NCI-H1105 treated with DMSO at 0.1 percent for 48 hours (cell line): ENCODE measurements at regions not wholly inside any gene's neighbourhood (a gene's known extent, or its start where the extent isn't known, plus 50 kb on each side); places are given as distances from the start of the nearest gene placed in this dataset.
"Not testable (repeated sequence)": the region's sequence is repeated elsewhere in the genome, so short reads cannot be mapped to it uniquely, and the experiment has no call there.

Experiments used
- DNase-seq: peaks from one replicate; lab custom pipeline; 2025; lab: John Stamatoyannopoulos, UW

DNA sequence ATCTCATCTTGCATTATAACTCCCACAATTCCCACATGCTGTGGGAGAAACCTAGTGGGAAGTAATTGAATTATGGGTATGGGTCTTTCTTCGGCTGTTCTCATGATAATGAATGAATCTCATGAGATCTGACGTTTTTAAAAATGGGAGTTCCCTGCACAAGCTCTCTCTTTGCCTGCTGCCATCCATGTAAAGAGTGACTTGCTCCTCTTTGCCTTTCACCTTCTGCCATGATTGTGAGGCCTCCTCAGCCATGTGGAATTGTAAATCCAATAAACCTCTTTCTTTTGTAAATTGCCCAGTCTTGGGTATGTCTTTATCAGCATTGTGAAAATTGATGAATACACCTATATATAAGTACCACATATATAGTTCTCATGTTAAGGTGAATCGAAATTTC lies 961.7 kb upstream of the COX7C start:
- no peak for DNase-seq

DNA sequence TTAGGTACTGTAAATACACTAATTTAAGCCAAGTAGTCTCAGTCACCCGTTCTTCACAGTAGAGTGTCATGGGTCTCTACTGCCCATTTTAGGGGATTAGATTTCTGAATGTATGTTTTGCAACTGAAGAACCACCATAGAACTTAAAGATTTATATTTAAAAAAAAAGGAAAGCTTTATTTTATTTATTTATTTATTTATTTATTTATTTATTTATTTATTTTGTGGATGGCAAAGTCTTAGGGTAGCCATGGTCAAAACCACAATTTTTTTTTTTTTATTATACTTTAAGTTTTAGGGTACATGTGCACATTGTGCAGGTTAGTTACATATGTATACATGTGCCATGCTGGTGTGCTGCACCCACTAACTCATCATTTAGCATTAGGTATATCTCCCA lies 960.4 kb upstream of the COX7C start:
- not testable (repeated sequence) for DNase-seq

DNA sequence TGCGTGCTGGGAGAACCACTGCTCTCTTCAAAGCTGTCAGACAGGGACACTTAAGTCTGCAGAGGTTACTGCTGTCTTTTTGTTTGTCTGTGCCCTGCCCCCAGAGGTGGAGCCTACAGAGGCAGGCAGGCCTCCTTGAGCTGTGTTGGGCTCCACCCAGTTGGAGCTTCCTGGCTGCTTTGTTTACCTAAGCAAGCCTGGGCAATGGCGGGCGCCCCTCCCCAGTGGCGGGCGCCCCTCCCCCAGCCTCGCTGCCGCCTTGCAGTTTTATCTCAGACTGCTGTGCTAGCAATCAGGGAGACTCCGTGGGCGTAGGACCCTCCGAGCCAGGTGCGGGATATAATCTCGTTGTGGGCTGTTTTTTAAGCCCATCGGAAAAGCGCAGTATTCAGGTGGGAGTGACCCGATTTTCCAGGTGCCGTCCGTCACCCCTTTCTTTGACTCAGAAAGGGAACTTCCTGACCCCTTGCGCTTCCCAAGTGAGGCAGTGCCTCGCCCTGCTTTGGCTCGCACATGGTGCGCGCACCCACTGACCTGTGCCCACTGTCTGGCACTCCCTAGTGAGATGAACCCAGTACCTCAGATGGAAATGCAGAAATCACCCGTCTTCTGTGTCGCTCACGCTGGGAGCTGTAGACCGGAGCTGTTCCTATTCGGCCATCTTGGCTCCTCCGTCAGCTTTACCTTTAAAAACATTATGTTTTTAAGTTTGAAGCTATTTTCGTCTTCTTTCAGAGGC lies 954.6 kb upstream of the COX7C start:
- not testable (repeated sequence) for DNase-seq

DNA sequence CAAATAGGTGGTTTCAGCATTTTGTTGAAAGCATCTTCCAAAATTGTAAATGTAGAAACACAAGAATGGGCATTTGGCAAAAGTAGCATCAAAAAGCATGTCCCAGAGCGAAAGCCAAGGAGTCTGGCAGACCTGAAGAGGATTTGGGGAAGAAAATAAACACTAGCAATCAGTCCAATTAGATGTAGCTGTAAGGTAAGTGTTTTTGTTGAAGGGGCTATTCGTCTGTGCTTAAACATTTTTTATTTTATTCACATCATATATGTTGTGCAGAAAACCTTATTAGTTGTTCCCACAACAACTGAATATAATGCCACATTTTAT lies 954.1 kb upstream of the COX7C start:
- DNase-seq = no peak

DNA sequence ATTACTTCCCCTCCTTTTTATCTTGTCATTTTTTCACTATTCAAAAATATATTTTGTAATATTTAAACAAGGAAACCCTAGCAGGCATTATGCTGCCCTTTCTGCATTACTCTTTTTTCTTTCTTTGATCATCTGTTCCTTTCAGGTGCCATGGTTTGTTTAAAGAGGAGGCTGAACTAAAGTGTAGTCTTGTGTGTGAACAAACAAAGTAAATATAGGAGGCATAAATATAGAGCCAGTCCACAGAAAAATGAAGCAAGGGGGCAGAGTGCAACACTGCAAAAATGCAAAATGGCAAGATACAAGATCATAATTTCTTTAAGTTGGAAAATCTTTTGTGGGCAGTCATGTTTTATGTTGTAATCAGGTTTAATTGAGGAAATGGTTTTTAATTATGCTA lies 947.3 kb upstream of the COX7C start:
- no peak for DNase-seq

DNA sequence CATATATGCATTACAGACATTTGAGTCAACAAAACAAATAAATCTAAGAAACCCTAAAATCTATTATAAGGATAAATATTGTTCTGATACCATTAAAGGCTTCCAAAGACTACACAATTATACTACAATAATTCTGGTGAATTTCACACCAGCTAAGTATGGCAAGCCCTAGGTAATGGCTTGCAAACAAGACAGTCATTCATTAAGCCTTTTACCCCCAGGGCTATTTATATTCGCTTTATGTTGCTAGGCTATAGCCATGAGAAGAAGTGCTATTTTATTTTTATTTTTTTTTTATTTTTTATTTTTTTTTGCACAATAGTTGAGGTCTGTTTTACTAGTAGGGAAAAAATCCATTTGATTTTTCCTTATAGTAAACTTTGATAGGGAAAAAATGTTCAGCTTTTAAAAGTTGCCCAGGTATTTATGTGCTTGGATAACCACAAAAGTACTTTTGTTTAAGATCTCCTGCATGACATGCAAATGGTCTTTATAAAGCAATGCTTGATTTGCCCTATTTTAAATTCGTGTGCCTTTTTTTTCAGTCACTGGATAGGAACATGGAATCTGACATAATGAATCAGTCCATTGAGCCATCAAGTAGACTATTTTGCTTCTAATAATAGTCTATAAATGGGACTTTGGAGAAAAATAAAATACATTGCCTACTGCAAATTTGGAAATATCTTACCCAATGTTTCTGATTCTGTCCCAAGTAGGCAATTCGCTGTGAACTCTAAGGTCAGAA lies 946.3 kb upstream of the COX7C start:
- no peak for DNase-seq

DNA sequence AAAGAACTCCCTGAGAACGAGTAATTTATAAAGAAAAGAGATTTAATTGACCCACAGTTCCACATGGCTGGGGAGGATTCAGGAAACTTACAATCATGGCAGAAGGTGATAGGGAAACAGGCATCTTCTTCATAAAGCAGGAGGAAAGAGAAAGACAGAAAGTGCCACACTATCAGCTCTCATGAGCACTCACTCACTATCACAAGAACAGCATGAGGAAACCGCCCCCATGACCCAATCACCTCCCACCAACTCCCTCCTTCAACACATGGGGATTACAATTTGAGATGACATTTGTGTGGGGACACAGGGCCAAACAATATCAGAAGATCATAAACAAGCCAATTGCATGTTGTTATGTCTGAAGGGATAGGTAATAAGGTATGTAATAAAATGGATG lies 935.9 kb upstream of the COX7C start:
- DNase-seq = no peak

DNA sequence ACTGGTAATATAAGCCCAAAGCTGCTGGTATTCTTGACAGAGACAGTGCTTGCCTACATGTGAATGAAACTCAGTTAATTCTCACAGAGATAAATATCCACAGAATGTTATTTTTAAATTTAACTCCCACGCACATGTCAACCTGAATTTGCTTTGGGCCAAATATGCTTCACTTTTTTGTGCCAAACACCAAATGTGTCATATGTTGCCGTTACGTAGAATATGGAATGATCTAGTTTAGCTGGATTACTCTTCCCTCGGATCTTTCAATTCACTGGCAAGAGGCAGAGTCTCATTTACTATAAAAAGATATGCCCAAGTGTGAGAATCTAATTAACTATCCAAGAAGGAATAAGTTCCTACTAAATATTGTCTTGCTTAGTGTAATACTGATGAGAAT lies 933.4 kb upstream of the COX7C start:
- DNase-seq = no peak

DNA sequence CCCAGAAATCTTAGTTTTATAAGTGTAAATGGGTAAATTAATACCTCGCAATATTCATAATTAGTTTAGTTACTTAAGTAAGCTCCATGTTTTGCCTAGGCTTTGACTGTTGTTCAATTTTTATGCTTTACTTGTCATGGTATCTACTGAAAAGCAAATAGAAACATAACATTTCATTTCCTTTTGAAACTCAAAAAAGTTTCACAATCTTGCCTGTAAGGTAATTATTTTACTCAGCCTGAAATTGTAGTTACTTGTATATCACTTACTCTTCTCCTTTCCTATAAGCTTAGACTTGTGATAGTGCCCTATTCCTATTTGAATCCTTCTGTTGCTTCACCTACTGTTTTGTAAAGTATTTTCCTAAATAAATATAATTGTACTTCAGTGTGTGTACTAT lies 914.4 kb upstream of the COX7C start:
- no peak for DNase-seq

DNA sequence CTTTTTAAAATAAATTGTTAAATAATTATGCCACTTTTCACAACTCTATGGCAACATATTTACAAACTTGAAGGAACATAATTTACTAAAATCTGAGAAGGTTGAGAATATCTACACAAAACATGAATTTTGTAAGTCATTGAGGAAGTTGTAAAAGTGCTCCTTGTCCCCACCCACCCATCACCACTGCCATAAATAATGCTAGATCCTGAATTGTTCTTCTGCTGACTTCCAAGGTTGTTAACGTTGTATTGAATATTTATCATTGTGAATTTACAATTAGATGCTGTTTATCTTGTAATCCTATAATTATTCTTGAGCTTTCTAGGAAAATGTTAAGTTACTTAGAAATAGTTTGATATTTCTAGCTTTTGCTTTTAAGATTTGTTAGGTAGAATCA lies 908.0 kb upstream of the COX7C start:
- DNase-seq = no peak

DNA sequence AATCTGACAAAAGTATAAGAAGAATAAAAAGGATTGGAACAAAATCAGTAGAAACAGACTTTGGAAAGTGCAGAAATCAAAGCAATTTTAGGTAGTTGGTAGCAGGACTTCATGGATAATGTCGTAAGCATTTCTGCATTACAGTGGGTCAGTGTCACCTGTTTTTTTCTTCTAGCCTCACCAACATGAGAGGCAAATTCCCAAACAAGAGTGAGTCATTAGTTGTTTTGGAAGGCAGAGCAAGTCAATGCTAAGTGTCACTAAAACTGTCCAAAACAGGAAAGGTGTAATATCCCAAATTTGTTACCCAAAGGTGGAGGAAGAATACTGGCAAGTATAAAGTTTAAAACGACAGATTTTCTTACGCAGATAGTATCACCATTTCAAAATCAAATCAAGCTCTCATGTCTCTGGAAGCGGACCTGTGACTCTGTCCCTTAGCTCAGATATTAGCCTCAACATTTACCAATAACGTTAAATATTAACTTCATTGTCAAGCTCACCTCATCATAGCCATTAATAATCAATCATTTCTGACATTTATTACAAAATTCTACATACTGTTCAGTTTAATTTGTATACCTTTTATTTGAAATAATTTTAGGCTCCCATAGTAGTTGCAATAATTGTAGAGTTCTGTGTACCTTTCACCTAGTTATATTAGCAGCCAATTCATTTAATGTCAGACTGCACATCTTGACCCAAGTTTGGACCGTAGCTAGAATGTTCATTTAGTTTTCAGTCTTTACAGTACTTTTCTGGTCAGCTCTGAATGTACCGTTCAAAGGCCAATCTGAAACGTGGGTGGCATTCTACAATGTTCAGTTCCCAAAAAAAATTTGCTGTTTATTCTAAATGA lies 901.2 kb upstream of the COX7C start:
- DNase-seq = no peak

DNA sequence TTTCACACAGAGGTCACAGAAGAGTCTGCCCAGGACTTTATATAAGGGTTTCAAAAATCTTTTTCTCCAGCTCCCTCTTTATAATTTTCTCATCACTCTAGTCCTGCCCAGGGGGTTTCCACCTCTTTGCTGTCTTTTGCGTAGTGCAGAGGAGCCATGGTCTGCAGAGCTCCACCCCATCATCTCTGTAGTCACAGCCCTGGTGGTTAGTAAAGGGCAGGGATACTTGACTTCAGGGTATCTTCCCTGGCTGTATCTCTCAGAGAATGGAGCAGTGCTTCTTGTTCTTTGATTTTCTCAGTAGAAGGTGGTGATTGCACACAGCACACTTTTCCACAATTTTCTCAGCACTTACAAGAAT lies 900.6 kb upstream of the COX7C start:
- DNase-seq = no peak

DNA sequence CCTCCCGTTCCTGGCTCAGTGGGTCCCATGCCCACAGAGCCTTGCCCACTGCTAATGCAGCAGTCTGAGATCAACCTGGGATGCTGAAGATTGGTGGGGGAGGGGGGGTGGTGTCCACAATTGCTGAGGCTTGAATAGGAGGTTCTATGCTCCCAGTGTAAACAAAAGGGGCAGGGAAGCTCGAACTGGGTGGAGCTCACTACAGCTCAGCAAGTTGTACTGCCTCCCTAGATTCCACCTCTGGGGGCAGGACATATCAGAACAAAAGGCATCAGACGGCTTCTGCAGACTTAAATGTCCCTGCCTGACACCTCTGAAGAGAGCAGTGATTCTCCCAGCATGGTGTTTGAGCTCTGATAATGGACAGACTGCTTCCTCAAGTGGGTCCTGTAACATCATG lies 885.6 kb upstream of the COX7C start:
- no peak for DNase-seq

DNA sequence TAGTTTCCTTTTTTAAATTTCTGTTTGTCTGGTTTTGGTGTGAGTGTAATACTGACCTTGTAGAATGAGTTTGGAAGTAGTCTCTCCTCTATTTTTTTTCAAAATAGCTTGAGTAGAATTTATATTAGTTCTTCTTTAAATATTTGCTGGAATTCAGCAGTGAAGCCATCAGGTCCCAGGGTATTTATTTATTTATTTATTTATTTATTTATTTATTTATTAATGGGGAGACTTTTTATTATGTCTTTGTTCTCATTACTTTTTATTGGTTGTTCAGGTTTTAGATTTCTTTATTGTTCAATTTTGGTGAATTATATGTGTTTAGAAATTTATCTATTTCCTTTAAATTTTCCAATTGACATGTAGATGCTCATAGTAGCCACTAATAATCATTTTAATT lies 875.8 kb upstream of the COX7C start:
- no peak for DNase-seq

DNA sequence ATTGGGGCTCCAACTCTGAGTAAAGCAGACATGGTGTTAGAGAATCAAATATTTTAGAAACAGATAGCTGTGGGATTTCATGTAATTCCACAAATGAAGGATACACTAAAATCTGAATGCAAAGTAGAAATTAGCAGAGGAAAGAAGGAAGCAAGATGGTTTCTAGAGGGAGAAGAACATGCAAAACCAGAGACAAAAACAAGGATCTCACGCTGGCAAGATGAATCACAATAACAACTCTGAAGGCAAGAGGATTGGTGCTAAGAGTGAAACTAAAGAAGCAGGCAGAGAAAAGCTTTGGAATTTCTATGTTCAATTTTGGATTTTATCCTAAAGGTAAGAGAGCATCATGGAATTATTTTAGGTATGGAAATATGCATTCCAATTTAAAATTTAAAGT lies 857.2 kb upstream of the COX7C start:
- DNase-seq = no peak

DNA sequence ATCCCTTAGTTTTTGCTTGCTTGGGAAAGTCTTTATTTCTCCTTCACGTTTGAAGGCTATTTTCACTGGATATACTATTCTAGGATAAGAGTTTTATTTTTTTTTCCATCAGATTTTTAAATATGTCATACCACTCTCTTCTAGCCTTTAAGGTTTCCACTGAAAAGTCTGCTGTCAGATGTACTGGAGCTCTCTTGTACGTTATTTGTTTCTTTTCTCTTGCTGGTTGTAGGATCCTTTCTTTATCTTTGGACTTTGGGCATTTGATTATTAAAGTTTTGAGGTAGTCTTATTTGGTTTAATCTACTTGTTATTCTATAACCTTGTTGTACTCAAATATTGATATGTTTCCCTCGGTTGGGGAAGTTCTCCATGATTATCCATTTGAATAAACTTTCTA lies 848.4 kb upstream of the COX7C start:
- DNase-seq = no peak

DNA sequence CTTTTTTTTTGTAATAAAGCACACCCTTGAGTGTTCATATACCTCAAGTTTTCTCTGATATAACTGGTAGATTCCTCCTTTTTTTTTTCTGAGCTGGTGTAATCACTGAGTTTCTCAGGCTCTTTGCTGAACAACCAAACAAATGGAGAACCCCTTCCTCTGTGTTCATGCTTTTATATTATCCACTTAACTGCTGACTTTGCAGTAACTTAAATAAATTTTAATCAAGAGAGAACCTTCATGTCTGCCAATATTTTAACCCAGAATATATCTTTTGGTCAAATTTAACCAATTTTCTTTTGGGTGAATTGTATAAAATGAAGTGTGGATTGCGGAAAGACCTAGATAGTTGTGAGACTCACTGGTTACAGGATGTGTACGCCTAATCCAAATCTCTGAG lies 833.0 kb upstream of the COX7C start:
- no peak for DNase-seq

DNA sequence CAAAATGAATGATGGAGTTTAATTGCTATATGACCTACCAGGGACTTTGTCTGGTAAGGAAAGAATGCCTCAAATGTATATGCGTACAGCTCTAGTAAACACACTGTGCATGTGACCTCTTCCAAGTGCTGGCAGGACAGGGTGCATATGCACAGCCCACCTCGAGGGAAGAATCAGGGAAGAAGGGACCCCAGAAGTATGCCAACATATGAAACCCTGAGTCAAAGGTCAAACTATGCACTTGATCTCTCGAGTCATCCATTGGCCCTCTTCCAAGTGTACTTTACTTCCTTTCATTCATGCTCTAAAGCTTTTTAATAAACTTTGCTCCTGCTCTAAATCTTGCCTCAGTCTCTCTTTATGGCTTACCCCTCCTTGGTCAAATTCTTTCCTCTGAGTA lies 804.6 kb upstream of the COX7C start:
- DNase-seq = no peak

DNA sequence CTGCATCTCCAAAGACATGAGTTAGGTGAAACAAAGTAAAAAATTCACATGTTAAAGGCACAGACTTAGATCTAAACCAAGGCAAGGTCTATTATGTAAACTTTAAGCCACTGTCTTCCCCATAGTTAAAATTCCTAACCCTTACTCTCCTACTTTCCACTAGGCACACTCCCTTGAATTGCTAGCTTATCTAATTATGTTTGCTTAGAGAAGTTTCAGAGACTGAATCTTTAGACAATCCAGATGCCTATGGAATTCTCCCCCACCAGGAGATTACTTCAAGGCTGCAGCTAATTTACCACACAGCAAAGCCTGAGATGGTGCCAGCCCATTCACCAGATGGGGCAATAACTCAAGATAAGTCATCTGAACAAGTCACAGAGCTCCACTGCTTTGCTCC lies 803.1 kb upstream of the COX7C start:
- no peak for DNase-seq

DNA sequence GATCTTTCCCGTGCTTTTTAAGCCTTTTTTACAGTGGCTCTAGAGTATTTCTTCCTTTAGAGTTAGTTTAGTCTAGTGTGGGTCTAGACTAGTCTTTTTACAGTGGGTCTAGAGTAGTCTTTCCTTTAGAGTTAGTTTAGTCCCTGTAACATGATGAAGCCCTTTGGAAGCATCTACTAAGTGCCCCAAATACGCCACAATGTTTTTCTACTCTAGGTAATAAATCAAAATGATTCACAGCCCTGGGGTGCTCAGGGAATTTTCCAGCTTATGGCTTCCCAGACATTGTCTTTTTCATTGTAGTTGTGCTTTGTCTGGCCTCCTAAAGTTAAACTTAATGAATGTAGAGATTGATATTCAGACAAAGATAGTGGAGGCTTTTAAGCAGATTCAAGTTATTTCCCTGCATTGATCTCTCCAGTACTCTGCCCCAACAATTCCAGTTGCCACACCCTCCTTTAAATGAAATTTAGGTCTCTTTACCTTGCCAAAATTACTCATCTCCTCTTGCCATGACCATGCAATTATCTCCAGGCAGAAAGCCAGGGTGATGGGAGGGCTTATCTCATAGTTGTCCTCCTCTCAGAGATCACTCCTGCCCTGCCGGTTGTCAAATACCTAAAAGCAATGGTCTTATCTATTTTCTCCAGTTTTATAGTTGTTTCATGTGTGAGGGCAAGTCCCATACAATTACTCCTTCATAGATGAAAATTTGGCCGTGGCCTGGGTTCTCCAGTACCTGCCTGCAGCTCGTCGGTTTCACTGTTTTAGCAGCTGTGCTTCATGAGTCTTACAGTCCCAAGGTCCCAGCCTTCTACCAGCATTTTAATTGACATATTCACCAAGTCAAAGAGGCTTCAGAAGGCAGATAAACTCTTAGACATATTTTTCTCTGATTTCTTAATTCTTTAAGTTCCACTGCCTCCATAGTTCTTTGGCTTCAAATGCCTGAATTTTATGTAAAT lies 794.0 kb upstream of the COX7C start:
- no peak for DNase-seq

DNA sequence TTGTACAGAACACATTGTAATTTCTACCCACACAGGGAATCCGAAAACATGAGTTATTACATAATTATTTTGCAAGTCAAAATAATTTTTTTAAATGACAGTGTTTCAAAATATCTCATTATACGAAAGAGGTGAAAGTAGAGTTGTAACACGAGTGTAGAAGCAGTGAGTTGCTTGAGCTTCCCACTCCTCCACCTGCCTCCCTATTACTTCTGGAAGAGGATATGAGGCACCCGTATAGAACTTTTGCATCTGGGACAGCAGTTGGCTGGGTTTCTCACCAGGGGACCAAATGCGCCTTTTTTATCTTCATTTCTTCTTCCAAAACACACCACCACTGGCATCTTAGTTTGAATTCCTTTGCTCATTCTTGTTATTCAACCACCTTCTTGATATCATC lies 779.0 kb upstream of the COX7C start:
- DNase-seq = no peak

DNA sequence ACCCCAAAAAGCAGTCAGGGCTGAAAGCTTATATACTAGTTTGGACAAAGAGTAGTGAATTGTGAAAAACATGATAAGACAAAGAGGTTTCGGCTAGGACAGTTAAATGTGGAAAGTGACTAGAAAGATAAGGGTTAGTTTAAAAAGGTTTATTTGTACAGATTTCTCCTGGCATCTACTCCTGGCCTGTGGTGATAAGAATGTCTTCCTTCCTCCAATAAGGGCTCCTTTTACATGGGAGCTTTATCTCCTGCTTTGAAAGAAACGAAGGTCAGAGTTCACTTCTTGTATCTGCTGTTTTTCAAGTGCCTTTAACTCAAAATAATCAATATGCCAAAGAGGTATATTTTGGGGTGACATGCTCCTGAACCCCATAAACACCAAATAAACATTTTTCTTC lies 776.1 kb upstream of the COX7C start:
- DNase-seq = no peak
